ENCODE measurements at regions not wholly inside any gene's neighbourhood (a gene's known extent, or its start where the extent isn't known, plus 50 kb on each side); places are given as distances from the start of the nearest gene placed in this dataset.

GRCh38 chr16:66155933-66156332 lies 210.6 kb upstream of the CDH5 start:
- Histone ChIP-seq H3K27ac (ENCODE audit: low read depth in 1 of 2, low read length in 1 of 2) (no peak overlapping the region), H3K4me3 (ENCODE audit: low read length in 2 of 2) (no peak overlapping the region), H3K27me3 (ENCODE audit: control insufficient read depth in 2 of 2, insufficient read depth in 1 of 2, low read length in 1 of 2) (no peaks in the 10 kb centered on the region), H3K9me3 (ENCODE audit: control insufficient read depth in 2 of 2, insufficient read depth in 1 of 2, low read length in 1 of 2) (no peaks in the 10 kb centered on the region), H3K4me1 (ENCODE audit: control insufficient read depth in 2 of 2, insufficient read depth in 2 of 2, low read length in 2 of 2) (peaks cover 0 to 8% of the 10 kb centered on the region in 2 donors), H3K36me3 (ENCODE audit: control insufficient read depth in 2 of 2, insufficient read depth in 2 of 2, low read length in 1 of 2) (no peaks in the 10 kb centered on the region)
- 90% methylated on average over 4 of the region's 4 CpGs for WGBS
- DNase-seq (ENCODE audit: low read depth in 6 of 9, low spot score in 9 of 9): no peak

GRCh38 chr16:66154801-66155200 lies 211.7 kb upstream of the CDH5 start:
- 66% methylated on average over 8 of the region's 8 CpGs for WGBS
- Histone ChIP-seq H3K27me3 (ENCODE audit: control insufficient read depth in 2 of 2, insufficient read depth in 1 of 2, low read length in 1 of 2) (no peaks in the 10 kb centered on the region), H3K9me3 (ENCODE audit: control insufficient read depth in 2 of 2, insufficient read depth in 1 of 2, low read length in 1 of 2) (no peaks in the 10 kb centered on the region), H3K36me3 (ENCODE audit: control insufficient read depth in 2 of 2, insufficient read depth in 2 of 2, low read length in 1 of 2) (no peaks in the 10 kb centered on the region), H3K4me3 (ENCODE audit: low read length in 2 of 2) (no peak overlapping the region), H3K27ac (ENCODE audit: low read depth in 1 of 2, low read length in 1 of 2) (no peak overlapping the region), H3K4me1 (ENCODE audit: control insufficient read depth in 2 of 2, insufficient read depth in 2 of 2, low read length in 2 of 2) (peaks cover 0 to 8% of the 10 kb centered on the region in 2 donors)
- no peak for DNase-seq (ENCODE audit: low read depth in 6 of 9, low spot score in 9 of 9)

- no peaks in the 10 kb centered on the region for H3K9me3 ChIP-seq (ENCODE audit: control insufficient read depth in 2 of 2, insufficient read depth in 1 of 2, low read length in 1 of 2)
- no peak for DNase-seq (ENCODE audit: low read depth in 6 of 9, low spot score in 9 of 9)
- no peak overlapping the region for H3K27ac ChIP-seq (ENCODE audit: low read depth in 1 of 2, low read length in 1 of 2)
- H3K36me3 ChIP-seq (ENCODE audit: control insufficient read depth in 2 of 2, insufficient read depth in 2 of 2, low read length in 1 of 2): no peaks in the 10 kb centered on the region
- 94% methylated on average over 3 of the region's 3 CpGs for WGBS
- H3K27me3 ChIP-seq (ENCODE audit: control insufficient read depth in 2 of 2, insufficient read depth in 1 of 2, low read length in 1 of 2): no peaks in the 10 kb centered on the region
- no peak overlapping the region for H3K4me3 ChIP-seq (ENCODE audit: low read length in 2 of 2)
- peaks cover 0 to 8% of the 10 kb centered on the region in 2 donors for H3K4me1 ChIP-seq (ENCODE audit: control insufficient read depth in 2 of 2, insufficient read depth in 2 of 2, low read length in 2 of 2)
Measured at GRCh38 chr16:66152823-66153393, 213.6 kb upstream of the CDH5 start.

GRCh38 chr16:66152181-66152580 lies 214.3 kb upstream of the CDH5 start:
- no peak overlapping the region for H3K27ac ChIP-seq (ENCODE audit: low read depth in 1 of 2, low read length in 1 of 2)
- no peaks in the 10 kb centered on the region for H3K36me3 ChIP-seq (ENCODE audit: control insufficient read depth in 2 of 2, insufficient read depth in 2 of 2, low read length in 1 of 2)
- no peaks in the 10 kb centered on the region for H3K27me3 ChIP-seq (ENCODE audit: control insufficient read depth in 2 of 2, insufficient read depth in 1 of 2, low read length in 1 of 2)
- WGBS: 96% methylated on average over 2 of the region's 2 CpGs
- H3K4me3 ChIP-seq (ENCODE audit: low read length in 2 of 2): no peak overlapping the region
- no peaks in the 10 kb centered on the region for H3K9me3 ChIP-seq (ENCODE audit: control insufficient read depth in 2 of 2, insufficient read depth in 1 of 2, low read length in 1 of 2)
- no peak for DNase-seq (ENCODE audit: low read depth in 6 of 9, low spot score in 9 of 9)
- H3K4me1 ChIP-seq (ENCODE audit: control insufficient read depth in 2 of 2, insufficient read depth in 2 of 2, low read length in 2 of 2): peaks cover 0 to 8% of the 10 kb centered on the region in 2 donors

- H3K27ac ChIP-seq (ENCODE audit: low read depth in 1 of 2, low read length in 1 of 2): peak overlapping the region in 1 of 2 donors; percentile 61
- H3K4me1 ChIP-seq (ENCODE audit: control insufficient read depth in 2 of 2, insufficient read depth in 2 of 2, low read length in 2 of 2): peaks cover 0 to 8% of the 10 kb centered on the region in 2 donors
- no peak overlapping the region for H3K4me3 ChIP-seq (ENCODE audit: low read length in 2 of 2)
- H3K9me3 ChIP-seq (ENCODE audit: control insufficient read depth in 2 of 2, insufficient read depth in 1 of 2, low read length in 1 of 2): no peaks in the 10 kb centered on the region
- DNase-seq (ENCODE audit: low read depth in 6 of 9, low spot score in 9 of 9): peak in 5 of 9 donors; percentile 2 to 45 (median 25)
- 73% methylated on average over 7 of the region's 7 CpGs for WGBS
- H3K27me3 ChIP-seq (ENCODE audit: control insufficient read depth in 2 of 2, insufficient read depth in 1 of 2, low read length in 1 of 2): no peaks in the 10 kb centered on the region
- H3K36me3 ChIP-seq (ENCODE audit: control insufficient read depth in 2 of 2, insufficient read depth in 2 of 2, low read length in 1 of 2): no peaks in the 10 kb centered on the region
Measured at GRCh38 chr16:66150698-66151482, 215.6 kb upstream of the CDH5 start.

GRCh38 chr16:66147291-66147690 lies 219.2 kb upstream of the CDH5 start:
- Histone ChIP-seq H3K9me3 (ENCODE audit: control insufficient read depth in 2 of 2, insufficient read depth in 1 of 2, low read length in 1 of 2) (no peaks in the 10 kb centered on the region), H3K4me1 (ENCODE audit: control insufficient read depth in 2 of 2, insufficient read depth in 2 of 2, low read length in 2 of 2) (peaks cover 0 to 5% of the 10 kb centered on the region in 2 donors), H3K4me3 (ENCODE audit: low read length in 2 of 2) (no peak overlapping the region), H3K36me3 (ENCODE audit: control insufficient read depth in 2 of 2, insufficient read depth in 2 of 2, low read length in 1 of 2) (no peaks in the 10 kb centered on the region), H3K27me3 (ENCODE audit: control insufficient read depth in 2 of 2, insufficient read depth in 1 of 2, low read length in 1 of 2) (no peaks in the 10 kb centered on the region), H3K27ac (ENCODE audit: low read depth in 1 of 2, low read length in 1 of 2) (no peak overlapping the region)
- no peak for DNase-seq (ENCODE audit: low read depth in 6 of 9, low spot score in 9 of 9)
- WGBS: 95% methylated on average over 6 of the region's 6 CpGs

GRCh38 chr16:66146798-66147197 lies 219.7 kb upstream of the CDH5 start:
- Histone ChIP-seq H3K27me3 (ENCODE audit: control insufficient read depth in 2 of 2, insufficient read depth in 1 of 2, low read length in 1 of 2) (no peaks in the 10 kb centered on the region), H3K4me1 (ENCODE audit: control insufficient read depth in 2 of 2, insufficient read depth in 2 of 2, low read length in 2 of 2) (peaks cover 0 to 5% of the 10 kb centered on the region in 2 donors)

GRCh38 chr16:66144641-66145040 lies 221.8 kb upstream of the CDH5 start:
- no peaks in the 10 kb centered on the region for H3K4me1 ChIP-seq (ENCODE audit: control insufficient read depth in 2 of 2, insufficient read depth in 2 of 2, low read length in 2 of 2)
- no peaks in the 10 kb centered on the region for H3K36me3 ChIP-seq (ENCODE audit: control insufficient read depth in 2 of 2, insufficient read depth in 2 of 2, low read length in 1 of 2)
- 92% methylated on average over 3 of the region's 3 CpGs for WGBS
- no peak overlapping the region for H3K27ac ChIP-seq (ENCODE audit: low read depth in 1 of 2, low read length in 1 of 2)
- H3K4me3 ChIP-seq (ENCODE audit: low read length in 2 of 2): no peak overlapping the region
- H3K9me3 ChIP-seq (ENCODE audit: control insufficient read depth in 2 of 2, insufficient read depth in 1 of 2, low read length in 1 of 2): no peaks in the 10 kb centered on the region
- no peaks in the 10 kb centered on the region for H3K27me3 ChIP-seq (ENCODE audit: control insufficient read depth in 2 of 2, insufficient read depth in 1 of 2, low read length in 1 of 2)
- DNase-seq (ENCODE audit: low read depth in 6 of 9, low spot score in 9 of 9): no peak

More at GRCh38 chr16:66146798-66147197, 219.7 kb upstream of the CDH5 start:
- no peaks in the 10 kb centered on the region for H3K9me3 ChIP-seq (ENCODE audit: control insufficient read depth in 2 of 2, insufficient read depth in 1 of 2, low read length in 1 of 2)
- DNase-seq (ENCODE audit: low read depth in 6 of 9, low spot score in 9 of 9): no peak
- WGBS: 92% methylated on average over 9 of the region's 9 CpGs
- H3K27ac ChIP-seq (ENCODE audit: low read depth in 1 of 2, low read length in 1 of 2): no peak overlapping the region
- no peak overlapping the region for H3K4me3 ChIP-seq (ENCODE audit: low read length in 2 of 2)
- no peaks in the 10 kb centered on the region for H3K36me3 ChIP-seq (ENCODE audit: control insufficient read depth in 2 of 2, insufficient read depth in 2 of 2, low read length in 1 of 2)

- no peak overlapping the region for H3K27ac ChIP-seq (ENCODE audit: low read depth in 1 of 2, low read length in 1 of 2)
- H3K36me3 ChIP-seq (ENCODE audit: control insufficient read depth in 2 of 2, insufficient read depth in 2 of 2, low read length in 1 of 2): no peaks in the 10 kb centered on the region
- H3K27me3 ChIP-seq (ENCODE audit: control insufficient read depth in 2 of 2, insufficient read depth in 1 of 2, low read length in 1 of 2): no peaks in the 10 kb centered on the region
- WGBS: 98% methylated on average over 1 of the region's 1 CpG
- H3K9me3 ChIP-seq (ENCODE audit: control insufficient read depth in 2 of 2, insufficient read depth in 1 of 2, low read length in 1 of 2): no peaks in the 10 kb centered on the region
- H3K4me3 ChIP-seq (ENCODE audit: low read length in 2 of 2): no peak overlapping the region
- no peaks in the 10 kb centered on the region for H3K4me1 ChIP-seq (ENCODE audit: control insufficient read depth in 2 of 2, insufficient read depth in 2 of 2, low read length in 2 of 2)
- no peak for DNase-seq (ENCODE audit: low read depth in 6 of 9, low spot score in 9 of 9)
Measured at GRCh38 chr16:66143415-66143814, 223.1 kb upstream of the CDH5 start.
